ENCODE measurements at regions not wholly inside any gene's neighbourhood (a gene's known extent, or its start where the extent isn't known, plus 50 kb on each side); places are given as distances from the start of the nearest gene placed in this dataset.

- intact Hi-C loops (cut with micrococcal nuclease), result loop anchor here (2.0 kb wide), 2 partner anchors 43 to 55 kb away; no protein-coding TSS in a partner anchor
Observed at GRCh38 chr1:172717722-172718465, 59.0 kb downstream of the FASLG start.

GRCh38 chr1:172719066-172719627, 60.2 kb downstream of the FASLG start:
- intact Hi-C loops (cut with micrococcal nuclease), result loop anchor here (1.0 to 2.0 kb wide), 8 partner anchors 11 to 269 kb away; partner anchors contain the start of gene SUCO

GRCh38 chr1:172719694-172720138, 60.8 kb downstream of the FASLG start:
- intact Hi-C loops (cut with micrococcal nuclease), result loop anchor here (1.0 to 2.0 kb wide), 8 partner anchors 11 to 269 kb away; partner anchors contain the start of gene SUCO

- intact Hi-C loops (cut with micrococcal nuclease), result no loop called here
Observed at GRCh38 chr1:172720339-172720738, 61.4 kb downstream of the FASLG start.

GRCh38 chr1:172723251-172723650, 64.3 kb downstream of the FASLG start:
- intact Hi-C loops (cut with micrococcal nuclease), result no loop called here

GRCh38 chr1:172724232-172724631, 65.3 kb downstream of the FASLG start:
- intact Hi-C loops (cut with micrococcal nuclease), result no loop called here

- intact Hi-C loops (cut with micrococcal nuclease), result loop anchor here (5.0 kb wide), 1 partner anchor 723 kb away; no protein-coding TSS in a partner anchor
Observed at GRCh38 chr1:172724765-172725613, 66.1 kb downstream of the FASLG start.

- intact Hi-C loops (cut with micrococcal nuclease), result loop anchor here (5.0 kb wide), 1 partner anchor 724 kb away; no protein-coding TSS in a partner anchor
Observed at GRCh38 chr1:172726740-172727139, 67.8 kb downstream of the FASLG start.

- intact Hi-C loops (cut with micrococcal nuclease), result loop anchor here (5.0 kb wide), 1 partner anchor 725 kb away; no protein-coding TSS in a partner anchor
Observed at GRCh38 chr1:172727275-172727857, 68.5 kb downstream of the FASLG start.

GRCh38 chr1:172727956-172728603, 69.2 kb downstream of the FASLG start:
- intact Hi-C loops (cut with micrococcal nuclease), result loop anchor here (1.0 to 5.0 kb wide), 5 partner anchors 119 to 726 kb away; no protein-coding TSS in a partner anchor

- intact Hi-C loops (cut with micrococcal nuclease), result loop anchor here (1.0 to 5.0 kb wide), 5 partner anchors 119 to 726 kb away; no protein-coding TSS in a partner anchor
Observed at GRCh38 chr1:172728705-172729104, 69.8 kb downstream of the FASLG start.

GRCh38 chr1:172732427-172732826, 73.5 kb downstream of the FASLG start:
- intact Hi-C loops (cut with micrococcal nuclease), result loop anchor here (5.0 kb wide), 1 partner anchor 640 kb away; no protein-coding TSS in a partner anchor

- intact Hi-C loops (cut with micrococcal nuclease), result loop anchor here (5.0 kb wide), 1 partner anchor 642 kb away; no protein-coding TSS in a partner anchor
Observed at GRCh38 chr1:172733815-172734214, 74.9 kb downstream of the FASLG start.

GRCh38 chr1:172738389-172738788, 79.5 kb downstream of the FASLG start:
- intact Hi-C loops (cut with micrococcal nuclease), result no loop called here

- intact Hi-C loops (cut with micrococcal nuclease), result loop anchor here (5.0 to 10.0 kb wide), 2 partner anchors 1212 to 1984 kb away; no protein-coding TSS in a partner anchor
Observed at GRCh38 chr1:172742599-172743500, 83.9 kb downstream of the FASLG start.

- intact Hi-C loops (cut with micrococcal nuclease), result loop anchor here (1.0 to 10.0 kb wide), 13 partner anchors 202 to 1999 kb away; partner anchors contain the start of genes CENPL, DARS2, GAS5 and PRDX6
Observed at GRCh38 chr1:172745014-172745413, 86.1 kb downstream of the FASLG start.

- intact Hi-C loops (cut with micrococcal nuclease), result loop anchor here (1.0 to 10.0 kb wide), 9 partner anchors 32 to 1406 kb away; partner anchors contain the start of gene RC3H1
Observed at GRCh38 chr1:172746091-172746949, 87.4 kb downstream of the FASLG start.

GRCh38 chr1:172748201-172748600, 89.3 kb downstream of the FASLG start:
- intact Hi-C loops (cut with micrococcal nuclease), result loop anchor here (5.0 to 10.0 kb wide), 4 partner anchors 199 to 1274 kb away; partner anchors contain the start of gene RC3H1
